Epithelial cell of proximal tubule (primary cell): ENCODE measurements at regions not wholly inside any gene's neighbourhood (a gene's known extent, or its start where the extent isn't known, plus 50 kb on each side); places are given as distances from the start of the nearest gene placed in this dataset.

Source experiments
- DNase-seq: peaks from one replicate; pipeline ENCODE4 v3.0.0-alpha.2; 2011; ENCODE audit warnings: low read depth
- H3K4me3 ChIP-seq: 2 replicates; pipeline ENCODE4 v1.5.1; 2011; ENCODE audit warnings: low read depth, mild to moderate bottlenecking, low read length
- CTCF ChIP-seq: conservative IDR thresholded peaks from 2 replicates; pipeline ENCODE4 v1.5.1; 2012; ENCODE audit warnings: low read depth, mild to moderate bottlenecking, low read length

- no peak overlapping the region for H3K4me3 ChIP-seq
- no peak for DNase-seq
Measured at GRCh38 chr13:74322562-74322961, 188.4 kb upstream of the KLF12 start.

GRCh38 chr13:74320282-74320681, 186.1 kb upstream of the KLF12 start:
- no peak for TF ChIP-seq CTCF
- H3K4me3 ChIP-seq = no peak overlapping the region
- no peak for DNase-seq

More at GRCh38 chr13:74322562-74322961, 188.4 kb upstream of the KLF12 start:
- TF ChIP-seq CTCF = no peak

GRCh38 chr13:74316547-74316946, 182.3 kb upstream of the KLF12 start:
- TF ChIP-seq CTCF = no peak
- no peak for DNase-seq
- H3K4me3 ChIP-seq = no peak overlapping the region

- no peak for DNase-seq
- no peak overlapping the region for H3K4me3 ChIP-seq
- TF ChIP-seq CTCF = no peak
Measured at GRCh38 chr13:74306496-74306895, 172.3 kb upstream of the KLF12 start.

- TF ChIP-seq CTCF = no peak
Measured at GRCh38 chr13:74305876-74306275, 171.7 kb upstream of the KLF12 start.

GRCh38 chr13:74301258-74301935, 167.2 kb upstream of the KLF12 start:
- H3K4me3 ChIP-seq = no peak overlapping the region
- no peak for DNase-seq
- no peak for TF ChIP-seq CTCF

More at GRCh38 chr13:74305876-74306275, 171.7 kb upstream of the KLF12 start:
- H3K4me3 ChIP-seq = no peak overlapping the region
- no peak for DNase-seq

GRCh38 chr13:74300162-74300561, 166.0 kb upstream of the KLF12 start:
- TF ChIP-seq CTCF = no peak

More at GRCh38 chr13:74300162-74300561, 166.0 kb upstream of the KLF12 start:
- no peak for DNase-seq
- H3K4me3 ChIP-seq = no peak overlapping the region
